Stimulated activated CD8-positive, alpha-beta memory T cell treated with anti-CD3 and anti-CD28 coated beads, Interleukin-2, amount 100 ng/mL, for 48 hours (primary cell): ENCODE measurements at regions not wholly inside any gene's neighbourhood (a gene's known extent, or its start where the extent isn't known, plus 50 kb on each side); places are given as distances from the start of the nearest gene placed in this dataset.

Experiments
- DNase-seq, 2 donors: peaks; one replicate each; pipeline ENCODE4 v3.0.0-alpha.2; 2020; ENCODE audit warnings: low read depth in 2 of 2

- DNase-seq = no peak
Observed at GRCh38 chr5:42351956-42352355, 71.3 kb upstream of the GHR start.

- DNase-seq = no peak
Observed at GRCh38 chr5:42360056-42360455, 63.2 kb upstream of the GHR start.

- no peak for DNase-seq
Observed at GRCh38 chr5:42360616-42361314, 62.5 kb upstream of the GHR start.

- DNase-seq = no peak
Observed at GRCh38 chr5:42361315-42361688, 61.9 kb upstream of the GHR start.

GRCh38 chr5:42366051-42366450 is 57.2 kb upstream of the GHR start:
- DNase-seq = no peak
